ENCODE measurements at regions not wholly inside any gene's neighbourhood (a gene's known extent, or its start where the extent isn't known, plus 50 kb on each side); places are given as distances from the start of the nearest gene placed in this dataset.

DNA sequence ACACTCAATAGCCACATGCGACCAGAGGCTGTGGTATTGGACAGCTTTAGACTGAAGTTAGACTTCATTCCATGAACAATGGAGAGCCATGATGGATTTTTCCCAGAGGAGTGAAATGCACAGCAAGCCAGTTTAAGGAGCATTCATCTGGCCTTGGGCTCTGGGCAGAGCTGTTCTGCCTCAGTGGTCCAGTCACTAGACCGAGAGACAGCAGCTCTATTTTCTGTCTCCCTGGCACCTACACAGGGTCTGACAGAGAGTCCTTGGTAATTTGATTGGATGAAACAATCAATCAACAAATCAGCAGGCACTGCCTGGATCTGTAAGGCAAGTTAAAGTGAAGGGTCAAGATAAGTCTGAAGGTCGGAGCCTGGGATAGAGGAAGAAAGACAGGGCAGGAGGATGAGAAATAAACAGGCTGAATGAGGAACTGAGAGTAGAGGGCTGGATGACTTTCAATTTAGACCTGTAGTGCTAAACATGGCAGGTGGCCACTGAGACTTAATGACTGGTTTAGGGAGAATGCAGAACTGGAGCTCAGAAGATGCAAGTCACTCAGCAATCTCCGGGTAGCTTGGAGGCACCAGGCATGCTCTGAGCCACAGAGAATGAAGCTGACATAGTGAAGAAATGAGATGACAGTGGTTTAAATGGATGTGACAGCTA, 98.5 kb upstream of the SLC25A36 start:
- TF ChIP-seq CTCF (IDR thresholded peaks at IDR 0.05): no peak
- no peak for TF ChIP-seq POLR2AphosphoS5 (IDR thresholded peaks at IDR 0.05)
- TF ChIP-seq POLR2A (IDR thresholded peaks at IDR 0.05): no peak
